Psoas muscle (tissue), 7 donors: ENCODE measurements at regions not wholly inside any gene's neighbourhood (a gene's known extent, or its start where the extent isn't known, plus 50 kb on each side); places are given as distances from the start of the nearest gene placed in this dataset.

Experiments used
- ATAC-seq, 4 donors: fragments of 200-7000 bp; cut with Tn5 transposase; one replicate each; pipeline ENCODE4 v1.9.1; 2020; ENCODE audit warnings: moderate library complexity in 3 of 4, mild to moderate bottlenecking in 2 of 4
- DNase-seq, 2 donors: peaks; one replicate each; pipeline ENCODE4 v3.0.0-alpha.2; 2020
- H3K27ac ChIP-seq: fragments of 200-600 bp; one replicate; pipeline ENCODE4 v1.8.0; 2022
- H3K27me3 ChIP-seq, 3 donors: fragments of 200-600 bp in 1 of 3; one replicate each; pipeline versions ENCODE4 v1.6.1 to v1.8.0; 2013 to 2022; ENCODE audit warnings: low read length in 2 of 3, mild to moderate bottlenecking in 2 of 3, moderate library complexity in 1 of 3; ENCODE audit not compliant: insufficient read depth in 3 of 3
- H3K36me3 ChIP-seq, 2 donors: fragments of 200-600 bp in 1 of 2; one replicate each; pipeline versions ENCODE4 v1.6.1 to v1.8.0; 2013 to 2022; ENCODE audit warnings: low read depth in 1 of 2, mild to moderate bottlenecking in 1 of 2, moderate library complexity in 1 of 2; ENCODE audit not compliant: insufficient read depth in 1 of 2
- H3K4me1 ChIP-seq: fragments of 200-600 bp; one replicate; pipeline ENCODE4 v1.8.0; 2022
- H3K4me3 ChIP-seq: fragments of 200-600 bp; one replicate; pipeline ENCODE4 v1.8.0; 2022; ENCODE audit warnings: mild to moderate bottlenecking
- H3K9me3 ChIP-seq: fragments of 200-600 bp; one replicate; pipeline ENCODE4 v1.8.0; 2022
- whole genome bisulfite sequencing, 3 donors: extraction: QIAGEN DNeasy Blood & Tissue Kit; methylation state at CpG; one replicate each; pipeline versions ENCODE4 v1.1.6 to v1.1.7; 2013; 5-methylcytosine and 5-hydroxymethylcytosine counted together
- intact Hi-C, 2 donors: fragments of 100-400 bp; cut with DNase I; formaldehyde crosslinking; loops; one replicate each; pipeline versions ENCODE4 v1.11.0 to v1.14.2; 2022
- TF ChIP-seq, protein P1 (sequence below): fragments of 200-600 bp; IDR thresholded peaks from one replicate; pipeline ENCODE4 v1.8.0; 2022; ENCODE audit warnings: antibody characterized with exemption
- donor health status: healthy with polysubstance abuse.
- donor health status: DM: no; HTN: no; CAD: no; lungs with moderate emphysema.
- donor health status: Bipolar disorder and iron deficiency.
- donor health status: healthy.
- donor health status: DM: yes; HTN: yes; CAD: no.
- donor health status: DM: no; HTN: no; CAD: no.
- donor health status: DM: yes; HTN: yes; CAD: no.

DNA sequence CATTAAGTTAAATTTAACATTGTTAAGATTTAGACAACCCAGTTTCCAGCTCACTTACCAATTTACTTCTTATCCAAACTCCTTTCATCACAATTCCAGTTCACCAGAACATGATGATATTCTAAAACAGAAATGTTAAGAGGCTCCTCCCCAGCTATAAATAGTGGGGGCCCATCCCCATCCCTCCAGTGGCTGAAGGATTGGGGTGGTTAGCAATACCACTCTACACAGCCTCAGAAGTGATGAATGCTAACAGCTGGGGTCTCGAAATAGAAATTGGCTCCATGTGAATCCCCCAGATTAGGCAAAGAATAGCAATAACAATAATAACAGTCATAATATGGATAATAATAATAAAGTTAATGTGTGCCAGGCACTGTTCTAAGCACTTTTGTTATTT lies 97.9 kb upstream of the NCAM1 start:
- Histone ChIP-seq H3K27me3 (no peaks in the 10 kb centered on the region), H3K4me1 (no peaks in the 10 kb centered on the region), H3K27ac (no peak overlapping the region), H3K36me3 (no peaks in the 10 kb centered on the region), H3K4me3 (no peak overlapping the region), H3K9me3 (peaks cover 17% of the 10 kb centered on the region)
- intact Hi-C loops, result no loop called here
- WGBS, 3 donors, result 57 to 71% (median 63%) methylated on average over 1 of the region's 1 CpG
- DNase-seq (no peak), ATAC-seq (no peak)
- TF ChIP-seq, protein P1, sequence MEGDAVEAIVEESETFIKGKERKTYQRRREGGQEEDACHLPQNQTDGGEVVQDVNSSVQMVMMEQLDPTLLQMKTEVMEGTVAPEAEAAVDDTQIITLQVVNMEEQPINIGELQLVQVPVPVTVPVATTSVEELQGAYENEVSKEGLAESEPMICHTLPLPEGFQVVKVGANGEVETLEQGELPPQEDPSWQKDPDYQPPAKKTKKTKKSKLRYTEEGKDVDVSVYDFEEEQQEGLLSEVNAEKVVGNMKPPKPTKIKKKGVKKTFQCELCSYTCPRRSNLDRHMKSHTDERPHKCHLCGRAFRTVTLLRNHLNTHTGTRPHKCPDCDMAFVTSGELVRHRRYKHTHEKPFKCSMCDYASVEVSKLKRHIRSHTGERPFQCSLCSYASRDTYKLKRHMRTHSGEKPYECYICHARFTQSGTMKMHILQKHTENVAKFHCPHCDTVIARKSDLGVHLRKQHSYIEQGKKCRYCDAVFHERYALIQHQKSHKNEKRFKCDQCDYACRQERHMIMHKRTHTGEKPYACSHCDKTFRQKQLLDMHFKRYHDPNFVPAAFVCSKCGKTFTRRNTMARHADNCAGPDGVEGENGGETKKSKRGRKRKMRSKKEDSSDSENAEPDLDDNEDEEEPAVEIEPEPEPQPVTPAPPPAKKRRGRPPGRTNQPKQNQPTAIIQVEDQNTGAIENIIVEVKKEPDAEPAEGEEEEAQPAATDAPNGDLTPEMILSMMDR, result no peak

DNA sequence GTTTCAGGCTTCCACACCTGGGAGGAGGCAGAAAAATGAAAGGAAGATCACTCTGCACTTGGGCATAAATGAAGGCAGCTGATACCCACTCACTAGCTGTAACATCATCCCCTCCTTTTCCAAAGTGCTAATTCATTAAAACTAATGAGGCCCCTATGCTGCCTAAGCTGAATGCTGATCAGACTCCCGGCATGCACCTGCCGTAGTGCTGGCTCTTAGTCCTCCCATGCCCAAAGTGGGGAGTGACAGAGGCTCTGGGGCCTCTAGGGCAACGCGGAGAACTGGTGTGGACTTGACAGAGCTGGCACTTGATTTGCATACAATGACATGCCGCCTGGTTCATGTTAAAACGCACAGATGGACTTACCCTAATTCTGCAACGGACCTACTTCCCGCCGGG lies 96.5 kb upstream of the NCAM1 start:
- Histone ChIP-seq H3K36me3 (no peaks in the 10 kb centered on the region), H3K27me3 (no peaks in the 10 kb centered on the region), H3K4me3 (no peak overlapping the region), H3K4me1 (no peaks in the 10 kb centered on the region), H3K9me3 (peaks cover 17% of the 10 kb centered on the region), H3K27ac (no peak overlapping the region)
- DNase-seq, result no peak
- TF ChIP-seq, protein P1, result no peak
- ATAC-seq, result no peak
- intact Hi-C loops, result no loop called here
- 84 to 93% (median 86%) methylated on average over 9 of the region's 9 CpGs for WGBS, 3 donors

DNA sequence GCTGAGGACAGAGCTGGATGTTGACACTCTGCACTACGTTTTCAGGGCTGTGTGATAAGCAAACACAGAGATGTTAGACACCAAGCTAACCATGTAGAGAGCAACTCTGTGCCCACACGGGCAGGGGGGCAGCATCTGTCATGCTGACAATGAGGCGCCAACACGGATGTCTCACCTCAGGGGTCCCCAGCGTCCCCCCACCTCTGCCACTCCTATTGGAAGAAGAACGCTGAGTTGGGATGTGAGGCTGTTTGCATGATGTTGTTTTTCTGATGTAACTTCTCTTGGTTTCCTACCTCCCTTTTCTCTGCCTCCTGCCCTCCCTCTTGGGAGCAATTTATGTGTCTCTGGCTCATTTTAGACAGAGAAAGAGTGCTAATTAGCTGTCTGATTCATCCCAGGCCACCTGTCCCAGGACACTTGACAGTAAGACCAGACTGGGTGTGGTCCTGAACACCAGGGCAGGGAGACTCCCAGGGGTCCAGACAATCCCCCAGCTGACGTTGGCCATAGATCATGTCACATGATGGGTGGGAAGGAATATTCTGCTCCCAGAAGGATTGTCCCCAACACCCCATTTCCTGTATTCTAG lies 89.2 kb upstream of the NCAM1 start:
- no peaks in the 10 kb centered on the region for H3K9me3 ChIP-seq
- 45 to 62% (median 48%) methylated on average over 7 of the region's 7 CpGs for WGBS, 3 donors
- H3K27ac ChIP-seq, result no peak overlapping the region
- no peaks in the 10 kb centered on the region for H3K4me1 ChIP-seq
- intact Hi-C loops, result no loop called here
- no peaks in the 10 kb centered on the region for H3K36me3 ChIP-seq
- peaks cover 0 to 10% (median 0%) of the 10 kb centered on the region in 3 donors for H3K27me3 ChIP-seq
- DNase-seq (no peak), ATAC-seq (no peak)
- TF ChIP-seq, protein P1, result no peak
- no peak overlapping the region for H3K4me3 ChIP-seq

DNA sequence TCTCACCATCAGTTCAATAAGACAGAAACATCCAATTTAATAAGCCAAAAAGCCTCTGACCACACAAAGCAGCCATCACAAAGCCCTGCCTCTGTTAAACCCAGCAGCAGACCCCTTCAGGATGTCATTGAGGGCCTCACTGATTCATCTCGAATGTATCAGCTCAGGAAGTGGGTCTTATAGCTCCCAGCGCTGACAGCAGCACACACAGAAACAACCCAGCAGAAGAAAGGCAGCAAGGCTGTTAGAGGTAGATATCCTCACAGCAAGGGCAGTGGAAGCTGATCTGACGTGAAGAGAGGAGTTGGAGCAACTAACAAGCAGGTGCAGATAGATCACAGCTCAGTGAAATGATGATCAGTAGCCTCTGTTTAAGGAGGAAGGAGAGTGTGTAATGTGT lies 86.2 kb upstream of the NCAM1 start:
- Histone ChIP-seq H3K4me3 (no peak overlapping the region), H3K36me3 (no peaks in the 10 kb centered on the region), H3K27ac (no peak overlapping the region), H3K9me3 (no peaks in the 10 kb centered on the region), H3K27me3 (peaks cover 0 to 10% (median 0%) of the 10 kb centered on the region in 3 donors), H3K4me1 (no peaks in the 10 kb centered on the region)
- WGBS, 3 donors, result 75 to 81% (median 79%) methylated on average over 3 of the region's 3 CpGs
- no peak for DNase-seq
- intact Hi-C loops, result no loop called here
- ATAC-seq, result no peak
- TF ChIP-seq, protein P1, result no peak

DNA sequence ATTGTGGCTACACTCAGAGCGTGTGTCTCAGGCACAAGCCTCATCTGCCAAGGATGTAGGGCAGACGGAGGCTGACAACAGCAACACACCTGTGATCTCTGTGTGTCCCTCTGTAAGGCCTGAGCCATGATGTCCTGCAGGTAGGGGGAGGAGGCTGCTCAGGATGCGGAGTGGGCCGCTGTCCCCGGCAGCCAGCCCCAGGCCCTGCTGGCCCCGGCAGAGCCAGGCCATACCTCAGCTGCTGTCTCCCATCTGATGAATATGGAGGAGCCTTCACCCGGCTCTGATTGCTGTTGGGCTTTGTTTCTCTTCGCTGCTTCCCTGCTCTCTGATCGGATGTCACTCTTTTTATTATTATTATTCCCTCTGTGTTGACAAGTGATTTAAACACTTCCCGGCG lies 83.6 kb upstream of the NCAM1 start:
- no peak for DNase-seq
- TF ChIP-seq, protein P1, result no peak
- Histone ChIP-seq H3K4me1 (no peaks in the 10 kb centered on the region), H3K27me3 (peaks cover 0 to 4% (median 0%) of the 10 kb centered on the region in 3 donors), H3K36me3 (no peaks in the 10 kb centered on the region), H3K9me3 (no peaks in the 10 kb centered on the region), H3K27ac (no peak overlapping the region), H3K4me3 (no peak overlapping the region)
- WGBS, 3 donors, result 33 to 53% (median 41%) methylated on average over 11 of the region's 11 CpGs
- no peak for ATAC-seq
- intact Hi-C loops, result no loop called here
